Neural cell (in vitro differentiated cells): ENCODE measurements at regions not wholly inside any gene's neighbourhood (a gene's known extent, or its start where the extent isn't known, plus 50 kb on each side); places are given as distances from the start of the nearest gene placed in this dataset.

Source experiments
- H2AFZ ChIP-seq: fragments of 200-600, 300-800 bp; sonication (generic), shearing (Covaris generic); 2 replicates; pipeline ENCODE4 v1.6.0; 2014; ENCODE audit warnings: low read depth, mild to moderate bottlenecking, antibody characterized with exemption, low read length, moderate library complexity
- H3F3A ChIP-seq: fragments of 200-600 bp; shearing (Covaris generic); 2 replicates; pipeline ENCODE4 v1.6.1; 2016; ENCODE audit warnings: mild to moderate bottlenecking, moderate library complexity, mixed read lengths, antibody characterized with exemption, low read length; ENCODE audit not compliant: insufficient read depth, poor library complexity, severe bottlenecking
- H3K27ac ChIP-seq: fragments of 200-600, 300-800 bp; sonication (generic), shearing (Covaris generic); 2 replicates; pipeline ENCODE4 v1.5.1; 2014; ENCODE audit warnings: mild to moderate bottlenecking, low read length, moderate library complexity
- H3K27me3 ChIP-seq: fragments of 300-800, 200-600 bp; sonication (generic), shearing (Covaris generic); 2 replicates; pipeline ENCODE4 v1.6.0; 2014; ENCODE audit warnings: mild to moderate bottlenecking, low read depth, low read length, moderate library complexity; ENCODE audit not compliant: insufficient read depth
- H3K36me3 ChIP-seq: fragments of 300-800, 200-600 bp; sonication (generic), shearing (Covaris generic); 2 replicates; pipeline ENCODE4 v1.5.1; 2014; ENCODE audit warnings: mild to moderate bottlenecking, antibody characterized with exemption, low read length, moderate library complexity; ENCODE audit not compliant: insufficient read depth
- H3K4me2 ChIP-seq: fragments of 300-800, 200-600 bp; sonication (generic), shearing (Covaris generic); 2 replicates; pipeline ENCODE4 v1.6.0; 2014; ENCODE audit warnings: mild to moderate bottlenecking, low read length
- H3K4me3 ChIP-seq: fragments of 300-800, 200-600 bp; sonication (generic), shearing (Covaris generic); 2 replicates; pipeline ENCODE4 v1.5.1; 2014; ENCODE audit warnings: mild to moderate bottlenecking, low read length, moderate library complexity
- H3K79me2 ChIP-seq: fragments of 200-600 bp; shearing (Covaris generic); replicated peaks from 2 replicates; pipeline ENCODE4 v1.6.0; 2014; ENCODE audit warnings: mild to moderate bottlenecking, low read length, moderate library complexity; ENCODE audit not compliant: insufficient read depth
- H3K9ac ChIP-seq: fragments of 300-800, 200-600 bp; sonication (generic), shearing (Covaris generic); 2 replicates; pipeline ENCODE4 v1.6.1; 2016; ENCODE audit warnings: mild to moderate bottlenecking, low read length, mixed read lengths
- H3K9me2 ChIP-seq: fragments of 200-600 bp; shearing (Covaris generic); 2 replicates; pipeline ENCODE4 v1.6.1; 2016; ENCODE audit warnings: mild to moderate bottlenecking, low read length, mixed read lengths; ENCODE audit not compliant: insufficient read depth
- H3K9me3 ChIP-seq: fragments of 200-600, 300-800 bp; sonication (generic), shearing (Covaris generic); 2 replicates; pipeline ENCODE4 v1.6.1; 2016; ENCODE audit warnings: mild to moderate bottlenecking, mixed run types, low read length, moderate library complexity, mixed read lengths
- H4K20me1 ChIP-seq: fragments of 200-600 bp; shearing (Covaris generic); 2 replicates; pipeline ENCODE4 v1.6.1; 2016; ENCODE audit warnings: mild to moderate bottlenecking, mixed run types; ENCODE audit not compliant: insufficient read depth
- CTCF ChIP-seq: fragments of 450-650 bp; IDR thresholded peaks from 2 replicates; pipeline ENCODE4 v1.5.1; 2014; ENCODE audit warnings: antibody characterized with exemption, mild to moderate bottlenecking, moderate library complexity; ENCODE audit not compliant: poor library complexity, severe bottlenecking
- EP300 ChIP-seq: fragments of 450-650 bp; conservative IDR thresholded peaks from 2 replicates; pipeline ENCODE4 v1.6.1; 2014; ENCODE audit warnings: antibody characterized with exemption, mild to moderate bottlenecking, moderate library complexity; ENCODE audit not compliant: poor library complexity, severe bottlenecking
- EZH2 ChIP-seq: fragments of 200-600, 300-800 bp; shearing (Covaris generic), sonication (generic); IDR thresholded peaks from 2 replicates; pipeline ENCODE4 v1.6.1; 2014; ENCODE audit warnings: antibody characterized with exemption, low read length, borderline replicate concordance, mild to moderate bottlenecking; ENCODE audit not compliant: insufficient read depth, poor library complexity, severe bottlenecking
- MXI1 ChIP-seq: fragments of 450-650 bp; conservative IDR thresholded peaks from 2 replicates; pipeline ENCODE4 v1.6.1; 2014; ENCODE audit warnings: antibody characterized with exemption, mild to moderate bottlenecking; ENCODE audit not compliant: poor library complexity, severe bottlenecking
- POLR2AphosphoS5 ChIP-seq: IDR thresholded peaks from 2 replicates; pipeline ENCODE4 v1.6.1; 2012
- RAD21 ChIP-seq: fragments of 450-650 bp; conservative IDR thresholded peaks from 2 replicates; pipeline ENCODE4 v1.6.1; 2014; ENCODE audit warnings: antibody characterized with exemption, mild to moderate bottlenecking, moderate library complexity
- REST ChIP-seq: IDR thresholded peaks from 2 replicates; pipeline ENCODE4 v1.6.1; 2012; ENCODE audit warnings: borderline replicate concordance
- SMC3 ChIP-seq: fragments of 450-650 bp; conservative IDR thresholded peaks from 2 replicates; pipeline ENCODE4 v1.6.1; 2014; ENCODE audit warnings: antibody characterized with exemption, mild to moderate bottlenecking, moderate library complexity; ENCODE audit not compliant: poor library complexity
- TAF1 ChIP-seq: IDR thresholded peaks from 2 replicates; pipeline ENCODE4 v1.6.1; 2012; ENCODE audit warnings: low read depth

GRCh38 chr13:31427151-31428100, 227.7 kb downstream of the B3GLCT start:
- H3K27me3 ChIP-seq: no peaks in the 10 kb centered on the region
- no peak overlapping the region for H3K27ac ChIP-seq
- TF ChIP-seq RAD21: no peak
- no peak for TF ChIP-seq SMC3
- no peaks in the 10 kb centered on the region for H3K36me3 ChIP-seq
- H3K4me2 ChIP-seq: no peak overlapping the region
- H3F3A ChIP-seq: no peaks in the 10 kb centered on the region
- H3K4me3 ChIP-seq: no peak overlapping the region
- no peak overlapping the region for H2AFZ ChIP-seq
- H3K79me2 ChIP-seq: no peaks in the 10 kb centered on the region
- H3K9me2 ChIP-seq: no peaks in the 10 kb centered on the region
- H4K20me1 ChIP-seq: no peaks in the 10 kb centered on the region
- no peaks in the 10 kb centered on the region for H3K9me3 ChIP-seq
- H3K9ac ChIP-seq: no peak overlapping the region

DNA sequence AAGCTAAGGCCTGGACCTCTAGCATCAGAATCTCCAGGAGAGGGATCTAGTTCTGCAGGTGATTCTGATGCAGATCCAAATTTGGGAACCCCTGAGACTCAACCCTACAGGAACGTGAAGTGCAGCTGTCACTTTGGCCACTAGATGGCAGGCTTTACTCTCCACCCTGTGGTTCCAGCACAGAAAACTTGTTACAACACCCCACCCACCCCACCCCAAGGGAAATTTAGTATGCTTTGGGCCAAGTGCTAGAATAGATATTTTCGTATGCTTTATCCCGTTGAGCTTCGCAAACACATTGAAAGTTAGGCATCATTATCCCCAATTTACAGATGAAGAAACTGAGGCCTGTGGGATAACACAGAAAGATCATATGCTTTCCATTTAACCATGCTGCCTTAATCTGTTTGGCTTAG, 232.0 kb downstream of the B3GLCT start:
- no peak overlapping the region for H3K4me2 ChIP-seq
- no peak overlapping the region for H2AFZ ChIP-seq
- no peaks in the 10 kb centered on the region for H3K79me2 ChIP-seq
- H3K4me3 ChIP-seq: no peak overlapping the region
- H3K36me3 ChIP-seq: no peaks in the 10 kb centered on the region
- H3F3A ChIP-seq: no peaks in the 10 kb centered on the region
- no peaks in the 10 kb centered on the region for H3K9me2 ChIP-seq
- H4K20me1 ChIP-seq: no peaks in the 10 kb centered on the region
- H3K9me3 ChIP-seq: no peaks in the 10 kb centered on the region
- H3K9ac ChIP-seq: no peak overlapping the region
- H3K27ac ChIP-seq: no peak overlapping the region
- no peaks in the 10 kb centered on the region for H3K27me3 ChIP-seq
- no peak for TF ChIP-seq EZH2
- TF ChIP-seq CTCF: peak; percentile 55
- TF ChIP-seq RAD21: peak; percentile 52
- no peak for TF ChIP-seq TAF1
- TF ChIP-seq SMC3: peak; percentile 38

DNA sequence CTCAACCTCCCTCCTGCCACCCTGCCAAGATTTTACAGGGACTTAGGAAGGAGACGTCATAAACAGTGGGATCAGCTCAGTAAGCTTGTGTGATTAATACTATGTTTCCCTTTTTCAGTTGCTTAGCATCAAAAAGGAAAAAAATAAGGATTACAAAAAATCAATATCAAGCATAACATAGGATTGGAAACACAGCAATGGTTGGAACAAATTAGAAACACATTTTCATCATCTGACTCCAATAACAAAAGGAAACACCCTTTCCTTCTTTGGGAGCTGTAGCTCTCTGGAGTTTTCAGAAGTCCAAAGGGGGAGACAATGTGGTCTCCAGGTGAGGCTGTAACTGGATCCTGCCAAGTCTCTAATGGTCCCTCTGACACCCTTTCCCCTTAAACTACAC, 233.4 kb downstream of the B3GLCT start:
- no peaks in the 10 kb centered on the region for H3K9me2 ChIP-seq
- TF ChIP-seq REST (no peak), EP300 (no peak), RAD21 (no peak), EZH2 (no peak), POLR2AphosphoS5 (no peak), SMC3 (no peak), MXI1 (no peak), TAF1 (no peak), CTCF (no peak)
- no peak overlapping the region for H3K4me3 ChIP-seq
- H3K9ac ChIP-seq: no peak overlapping the region
- H3K79me2 ChIP-seq: no peaks in the 10 kb centered on the region
- H3K9me3 ChIP-seq: no peaks in the 10 kb centered on the region
- H3K36me3 ChIP-seq: no peaks in the 10 kb centered on the region
- H3K4me2 ChIP-seq: no peak overlapping the region
- no peaks in the 10 kb centered on the region for H4K20me1 ChIP-seq
- no peak overlapping the region for H3K27ac ChIP-seq
- H2AFZ ChIP-seq: no peak overlapping the region
- no peaks in the 10 kb centered on the region for H3K27me3 ChIP-seq
- H3F3A ChIP-seq: no peaks in the 10 kb centered on the region
